ENCODE measurements at regions not wholly inside any gene's neighbourhood (a gene's known extent, or its start where the extent isn't known, plus 50 kb on each side); places are given as distances from the start of the nearest gene placed in this dataset.

DNA sequence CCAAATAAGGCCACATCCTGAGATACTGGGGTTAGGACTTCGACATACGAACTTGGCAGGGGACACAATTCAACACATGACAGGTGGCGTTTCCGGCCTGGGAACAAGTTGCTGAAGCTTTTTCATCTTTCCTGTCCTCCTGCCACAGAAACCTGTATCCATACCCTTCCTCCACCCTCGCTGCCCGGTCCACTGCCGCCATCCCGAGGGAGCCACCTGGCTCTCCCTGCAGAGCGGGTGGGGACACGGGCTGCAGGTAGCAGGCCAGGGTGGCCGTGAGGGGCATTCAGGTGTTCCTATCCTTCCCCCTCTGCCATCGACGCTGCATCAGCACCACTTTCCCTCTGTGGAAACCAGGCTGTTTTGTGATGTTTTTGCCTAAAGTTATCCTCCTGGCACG, 74.4 kb upstream of the TWIST2 start:
- TF ChIP-seq, protein P1, sequence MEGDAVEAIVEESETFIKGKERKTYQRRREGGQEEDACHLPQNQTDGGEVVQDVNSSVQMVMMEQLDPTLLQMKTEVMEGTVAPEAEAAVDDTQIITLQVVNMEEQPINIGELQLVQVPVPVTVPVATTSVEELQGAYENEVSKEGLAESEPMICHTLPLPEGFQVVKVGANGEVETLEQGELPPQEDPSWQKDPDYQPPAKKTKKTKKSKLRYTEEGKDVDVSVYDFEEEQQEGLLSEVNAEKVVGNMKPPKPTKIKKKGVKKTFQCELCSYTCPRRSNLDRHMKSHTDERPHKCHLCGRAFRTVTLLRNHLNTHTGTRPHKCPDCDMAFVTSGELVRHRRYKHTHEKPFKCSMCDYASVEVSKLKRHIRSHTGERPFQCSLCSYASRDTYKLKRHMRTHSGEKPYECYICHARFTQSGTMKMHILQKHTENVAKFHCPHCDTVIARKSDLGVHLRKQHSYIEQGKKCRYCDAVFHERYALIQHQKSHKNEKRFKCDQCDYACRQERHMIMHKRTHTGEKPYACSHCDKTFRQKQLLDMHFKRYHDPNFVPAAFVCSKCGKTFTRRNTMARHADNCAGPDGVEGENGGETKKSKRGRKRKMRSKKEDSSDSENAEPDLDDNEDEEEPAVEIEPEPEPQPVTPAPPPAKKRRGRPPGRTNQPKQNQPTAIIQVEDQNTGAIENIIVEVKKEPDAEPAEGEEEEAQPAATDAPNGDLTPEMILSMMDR (IDR thresholded peaks at IDR 0.05), result no peak
- TF ChIP-seq EZH2 (IDR thresholded peaks at IDR 0.05; ENCODE audit: borderline replicate concordance, insufficient read depth, low read depth, low read length, poor library complexity, severe bottlenecking), result no peak

Measured in B cell (primary cell).